ENCODE measurements at regions not wholly inside any gene's neighbourhood (a gene's known extent, or its start where the extent isn't known, plus 50 kb on each side); places are given as distances from the start of the nearest gene placed in this dataset.

DNA sequence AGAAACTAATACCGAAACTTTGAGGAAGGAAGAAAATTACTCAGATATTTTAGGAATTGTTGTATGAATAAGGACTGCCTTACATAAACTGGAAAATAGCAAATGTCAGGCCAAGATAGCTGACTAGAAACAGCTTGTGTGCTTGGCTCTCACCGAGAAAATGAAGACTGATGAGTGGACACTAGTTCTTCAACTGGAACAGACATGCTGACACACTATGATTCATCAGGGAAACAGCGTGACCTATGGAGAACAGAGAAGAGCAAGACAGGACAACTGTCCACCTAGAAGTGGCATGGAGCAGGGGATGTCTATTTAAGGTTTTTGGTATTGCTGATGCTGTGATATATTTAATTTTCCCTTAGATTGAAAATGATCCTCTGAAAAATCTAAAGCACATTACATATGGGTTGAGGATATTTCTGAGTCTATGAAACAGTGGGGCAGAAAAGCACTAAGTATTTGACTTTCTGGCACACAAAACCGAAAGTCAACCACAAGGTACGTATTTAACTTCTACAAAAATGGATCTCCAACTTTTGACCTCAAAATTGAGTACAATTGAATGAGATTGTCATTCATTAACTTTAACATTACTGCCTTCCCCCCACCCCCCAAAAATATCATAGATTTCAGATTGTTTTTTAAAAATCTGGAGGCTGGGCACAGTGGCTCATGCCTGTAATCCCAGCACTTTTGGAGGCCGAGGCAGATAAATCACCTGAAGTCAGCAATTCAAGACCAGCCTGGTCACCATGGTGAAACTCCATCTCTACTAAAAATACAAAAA lies 863.2 kb downstream of the LRFN5 start:
- Histone ChIP-seq H3K36me3 (ENCODE audit: control insufficient read depth, insufficient read depth, low read length) (no peaks in the 10 kb centered on the region), H3K27ac (ENCODE audit: low read length) (no peak overlapping the region), H3K27me3 (ENCODE audit: control insufficient read depth, insufficient read depth, low read length) (no peaks in the 10 kb centered on the region), H3K4me1 (ENCODE audit: control insufficient read depth, insufficient read depth, low read length) (no peaks in the 10 kb centered on the region), H3K4me3 (ENCODE audit: low read depth in 2 of 2, low read length in 2 of 2) (no peak overlapping the region), H3K9me3 (ENCODE audit: control insufficient read depth, insufficient read depth, low read depth, low read length) (no peaks in the 10 kb centered on the region)
- intact Hi-C loops (cut with micrococcal nuclease; ENCODE audit: unreplicated experiment) = no loop called here
- no peak for TF ChIP-seq TCF7L2 (IDR thresholded peaks at IDR 0.05; ENCODE audit: low read depth, low read length)
- TF ChIP-seq, protein P1, sequence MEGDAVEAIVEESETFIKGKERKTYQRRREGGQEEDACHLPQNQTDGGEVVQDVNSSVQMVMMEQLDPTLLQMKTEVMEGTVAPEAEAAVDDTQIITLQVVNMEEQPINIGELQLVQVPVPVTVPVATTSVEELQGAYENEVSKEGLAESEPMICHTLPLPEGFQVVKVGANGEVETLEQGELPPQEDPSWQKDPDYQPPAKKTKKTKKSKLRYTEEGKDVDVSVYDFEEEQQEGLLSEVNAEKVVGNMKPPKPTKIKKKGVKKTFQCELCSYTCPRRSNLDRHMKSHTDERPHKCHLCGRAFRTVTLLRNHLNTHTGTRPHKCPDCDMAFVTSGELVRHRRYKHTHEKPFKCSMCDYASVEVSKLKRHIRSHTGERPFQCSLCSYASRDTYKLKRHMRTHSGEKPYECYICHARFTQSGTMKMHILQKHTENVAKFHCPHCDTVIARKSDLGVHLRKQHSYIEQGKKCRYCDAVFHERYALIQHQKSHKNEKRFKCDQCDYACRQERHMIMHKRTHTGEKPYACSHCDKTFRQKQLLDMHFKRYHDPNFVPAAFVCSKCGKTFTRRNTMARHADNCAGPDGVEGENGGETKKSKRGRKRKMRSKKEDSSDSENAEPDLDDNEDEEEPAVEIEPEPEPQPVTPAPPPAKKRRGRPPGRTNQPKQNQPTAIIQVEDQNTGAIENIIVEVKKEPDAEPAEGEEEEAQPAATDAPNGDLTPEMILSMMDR (IDR thresholded peaks at IDR 0.05) = no peak
- TF ChIP-seq POLR2AphosphoS5 (IDR thresholded peaks at IDR 0.05; ENCODE audit: low read depth, low read length) = no peak
- no peak for TF ChIP-seq SIN3A (IDR thresholded peaks at IDR 0.05; ENCODE audit: borderline replicate concordance, insufficient read depth, low read depth, low read length)
- TF ChIP-seq, protein P2, sequence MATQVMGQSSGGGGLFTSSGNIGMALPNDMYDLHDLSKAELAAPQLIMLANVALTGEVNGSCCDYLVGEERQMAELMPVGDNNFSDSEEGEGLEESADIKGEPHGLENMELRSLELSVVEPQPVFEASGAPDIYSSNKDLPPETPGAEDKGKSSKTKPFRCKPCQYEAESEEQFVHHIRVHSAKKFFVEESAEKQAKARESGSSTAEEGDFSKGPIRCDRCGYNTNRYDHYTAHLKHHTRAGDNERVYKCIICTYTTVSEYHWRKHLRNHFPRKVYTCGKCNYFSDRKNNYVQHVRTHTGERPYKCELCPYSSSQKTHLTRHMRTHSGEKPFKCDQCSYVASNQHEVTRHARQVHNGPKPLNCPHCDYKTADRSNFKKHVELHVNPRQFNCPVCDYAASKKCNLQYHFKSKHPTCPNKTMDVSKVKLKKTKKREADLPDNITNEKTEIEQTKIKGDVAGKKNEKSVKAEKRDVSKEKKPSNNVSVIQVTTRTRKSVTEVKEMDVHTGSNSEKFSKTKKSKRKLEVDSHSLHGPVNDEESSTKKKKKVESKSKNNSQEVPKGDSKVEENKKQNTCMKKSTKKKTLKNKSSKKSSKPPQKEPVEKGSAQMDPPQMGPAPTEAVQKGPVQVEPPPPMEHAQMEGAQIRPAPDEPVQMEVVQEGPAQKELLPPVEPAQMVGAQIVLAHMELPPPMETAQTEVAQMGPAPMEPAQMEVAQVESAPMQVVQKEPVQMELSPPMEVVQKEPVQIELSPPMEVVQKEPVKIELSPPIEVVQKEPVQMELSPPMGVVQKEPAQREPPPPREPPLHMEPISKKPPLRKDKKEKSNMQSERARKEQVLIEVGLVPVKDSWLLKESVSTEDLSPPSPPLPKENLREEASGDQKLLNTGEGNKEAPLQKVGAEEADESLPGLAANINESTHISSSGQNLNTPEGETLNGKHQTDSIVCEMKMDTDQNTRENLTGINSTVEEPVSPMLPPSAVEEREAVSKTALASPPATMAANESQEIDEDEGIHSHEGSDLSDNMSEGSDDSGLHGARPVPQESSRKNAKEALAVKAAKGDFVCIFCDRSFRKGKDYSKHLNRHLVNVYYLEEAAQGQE (IDR thresholded peaks at IDR 0.05; ENCODE audit: insufficient read depth in 1 of 2, low read depth in 2 of 2, low read length in 1 of 2) = no peak
- in situ Hi-C loops (cut with HindIII; ENCODE audit: low pct_unique_long_range_greater_than_20kb, low sequenced_read_pairs) = no loop called here
- ChIA-PET CTCF (no interaction called here), POLR2A (no interaction called here)
- DNase-seq (ENCODE audit: low read depth, low spot score) (peak; percentile 27), ATAC-seq (no peak)
- no TSS peak for BruUV-seq (replicated peaks)

DNA sequence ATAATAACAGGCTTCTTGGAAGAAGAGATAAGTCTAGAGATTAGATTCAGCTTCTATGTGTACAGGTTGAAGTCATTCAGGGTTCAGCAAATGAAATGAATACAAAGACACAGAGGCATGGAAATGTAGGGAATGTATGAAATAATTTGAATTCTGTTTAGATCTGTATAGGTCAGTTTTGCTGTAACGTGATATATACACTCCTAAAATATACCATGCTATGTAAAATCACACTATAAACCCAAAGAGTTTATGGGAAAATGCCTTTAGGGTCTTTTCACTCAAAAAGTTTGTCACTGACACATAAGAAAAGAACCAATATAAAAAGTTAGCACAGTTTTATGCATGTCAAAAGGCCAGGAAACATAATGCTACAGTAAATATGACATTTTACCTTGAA lies 854.0 kb downstream of the LRFN5 start:
- CTCF ChIA-PET = no interaction called here
- no peak overlapping the region for H3K4me3 ChIP-seq (ENCODE audit: low read depth in 2 of 2, low read length in 2 of 2)
- intact Hi-C loops (cut with micrococcal nuclease; ENCODE audit: unreplicated experiment) = no loop called here

More for the DNA sequence above, 854.0 kb downstream of the LRFN5 start:
- Histone ChIP-seq H3K27ac (ENCODE audit: low read length) (no peak overlapping the region), H3K9me3 (ENCODE audit: control insufficient read depth, insufficient read depth, low read depth, low read length) (no peaks in the 10 kb centered on the region), H3K36me3 (ENCODE audit: control insufficient read depth, insufficient read depth, low read length) (no peaks in the 10 kb centered on the region), H3K27me3 (ENCODE audit: control insufficient read depth, insufficient read depth, low read length) (no peaks in the 10 kb centered on the region), H3K4me1 (ENCODE audit: control insufficient read depth, insufficient read depth, low read length) (no peaks in the 10 kb centered on the region)
- no TSS peak for BruUV-seq (replicated peaks)
- DNase-seq (ENCODE audit: low read depth, low spot score) = no peak
- TF ChIP-seq, protein P2 (IDR thresholded peaks at IDR 0.05; ENCODE audit: insufficient read depth in 1 of 2, low read depth in 2 of 2, low read length in 1 of 2) = no peak
- TF ChIP-seq SIN3A (IDR thresholded peaks at IDR 0.05; ENCODE audit: borderline replicate concordance, insufficient read depth, low read depth, low read length) (no peak), POLR2AphosphoS5 (IDR thresholded peaks at IDR 0.05; ENCODE audit: low read depth, low read length) (no peak), TCF7L2 (IDR thresholded peaks at IDR 0.05; ENCODE audit: low read depth, low read length) (no peak)
- TF ChIP-seq, protein P1 (IDR thresholded peaks at IDR 0.05) = no peak
- POLR2A ChIA-PET = no interaction called here
- ATAC-seq = no peak
- in situ Hi-C loops (cut with HindIII; ENCODE audit: low pct_unique_long_range_greater_than_20kb, low sequenced_read_pairs) = no loop called here

All from Panc1 (cell line).